ENCODE measurements at regions not wholly inside any gene's neighbourhood (a gene's known extent, or its start where the extent isn't known, plus 50 kb on each side); places are given as distances from the start of the nearest gene placed in this dataset.

DNA sequence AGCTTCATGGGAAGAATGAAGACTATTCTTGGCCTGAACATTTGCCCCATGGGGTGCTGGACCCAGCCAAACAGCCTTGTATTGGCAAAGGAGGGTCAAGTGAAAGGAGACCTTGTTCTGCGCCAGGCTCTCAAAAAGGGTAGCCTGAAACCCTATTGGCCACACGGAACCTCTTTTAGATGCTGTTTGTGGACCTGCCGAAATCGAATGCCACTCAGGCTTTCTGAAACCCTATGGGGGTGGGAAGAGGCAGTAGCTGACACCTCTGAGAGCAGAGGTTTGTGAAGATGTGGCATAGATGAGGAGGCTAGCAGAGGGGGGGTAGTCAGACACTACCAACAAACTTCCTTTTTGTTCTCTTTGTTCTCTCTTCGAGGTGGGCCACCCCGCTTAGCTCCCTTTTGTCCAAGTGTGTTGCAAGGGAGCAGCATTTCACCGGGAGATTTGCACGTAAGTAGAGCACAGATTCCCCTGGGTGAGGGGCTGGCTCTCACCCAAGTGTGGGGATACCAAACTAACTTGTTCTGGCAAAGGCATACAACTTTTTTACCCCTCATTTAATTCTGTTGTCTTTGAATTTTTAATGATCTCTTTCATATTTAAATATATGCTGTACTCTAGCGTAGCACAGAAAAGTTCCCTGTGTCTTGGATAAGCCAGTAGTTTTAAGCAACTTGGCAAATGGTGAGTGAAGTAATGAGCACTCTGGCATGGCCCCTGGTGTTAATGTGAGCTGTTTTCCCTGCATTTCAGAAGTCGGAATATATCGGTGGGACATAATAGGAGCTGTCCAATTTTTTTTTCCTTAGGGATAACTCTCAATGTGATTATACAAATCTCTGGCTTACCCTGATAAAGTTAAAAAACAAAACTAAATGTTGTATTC lies 107.7 kb downstream of the SEPTIN7 start:
- no peak for TF ChIP-seq ETV5 (CRISPR knock-in tag; IDR thresholded peaks at IDR 0.05; ENCODE audit: low read depth)
- TF ChIP-seq BHLHE40 (IDR thresholded peaks at IDR 0.05; ENCODE audit: low read length): no peak
